ENCODE measurements at regions not wholly inside any gene's neighbourhood (a gene's known extent, or its start where the extent isn't known, plus 50 kb on each side); places are given as distances from the start of the nearest gene placed in this dataset.

GRCh38 chr2:147026664-147027295, 818.0 kb upstream of the ACVR2A start:
- TF ChIP-seq CTCF (conservative IDR thresholded peaks at IDR 0.05) (no peak), EZH2 (IDR thresholded peaks at IDR 0.05; ENCODE audit: low read depth) (no peak)
